Mesendoderm (in vitro differentiated cells): ENCODE measurements at regions not wholly inside any gene's neighbourhood (a gene's known extent, or its start where the extent isn't known, plus 50 kb on each side); places are given as distances from the start of the nearest gene placed in this dataset.
"Not testable (repeated sequence)": the region's sequence is repeated elsewhere in the genome, so short reads cannot be mapped to it uniquely, and the experiment has no call there.

ENCODE experiments used
- DNase-seq: peaks from one replicate; pipeline ENCODE4 v3.0.0; 2013
- H2AK5ac ChIP-seq: 2 replicates; pipeline ENCODE4 v1.6.1; 2013; ENCODE audit warnings: low read length, inconsistent platforms
- H2BK120ac ChIP-seq: 2 replicates; pipeline ENCODE4 v1.6.1; 2013; ENCODE audit warnings: low read depth, mild to moderate bottlenecking, low read length, moderate library complexity, mixed read lengths
- H2BK15ac ChIP-seq: replicated peaks from 2 replicates; pipeline ENCODE4 v1.6.1; 2013; ENCODE audit warnings: low read depth, mild to moderate bottlenecking, moderate library complexity
- H2BK5ac ChIP-seq: 2 replicates; pipeline ENCODE4 v1.6.1; 2013; ENCODE audit warnings: low read length, inconsistent platforms
- H3K18ac ChIP-seq: 2 replicates; pipeline ENCODE4 v1.6.1; 2013; ENCODE audit warnings: mild to moderate bottlenecking, low read length, mixed read lengths
- H3K23ac ChIP-seq: one replicate; pipeline ENCODE4 v1.6.1; 2013; ENCODE audit warnings: low read length
- H3K27ac ChIP-seq: 2 replicates; pipeline ENCODE4 v1.5.1; 2013; ENCODE audit warnings: low read depth, mild to moderate bottlenecking, inconsistent platforms, low read length, moderate library complexity
- H3K27me3 ChIP-seq: 2 replicates; pipeline ENCODE4 v1.6.1; 2013; ENCODE audit warnings: low read length, control low read depth, mild to moderate bottlenecking, inconsistent platforms; ENCODE audit not compliant: insufficient read depth, poor library complexity
- H3K36me3 ChIP-seq: 2 replicates; pipeline ENCODE4 v1.6.1; 2013; ENCODE audit warnings: low read length, inconsistent platforms; ENCODE audit not compliant: control insufficient read depth, insufficient read depth
- H3K4ac ChIP-seq: one replicate; pipeline ENCODE4 v1.6.1; 2013; ENCODE audit warnings: low read depth, mild to moderate bottlenecking, low read length, moderate library complexity
- H3K4me1 ChIP-seq: 2 replicates; pipeline ENCODE4 v1.6.1; 2013; ENCODE audit warnings: low read depth, low read length, inconsistent platforms; ENCODE audit not compliant: control insufficient read depth
- H3K4me2 ChIP-seq: 2 replicates; pipeline ENCODE4 v1.6.1; 2013; ENCODE audit warnings: low read length
- H3K4me3 ChIP-seq: 2 replicates; pipeline ENCODE4 v1.5.1; 2013; ENCODE audit warnings: mild to moderate bottlenecking, low read length
- H3K56ac ChIP-seq: one replicate; pipeline ENCODE4 v1.6.1; 2013; ENCODE audit warnings: low read length
- H3K79me1 ChIP-seq: 2 replicates; pipeline ENCODE4 v1.6.1; 2013; ENCODE audit warnings: low read length, inconsistent platforms
- H3K79me2 ChIP-seq: 2 replicates; pipeline ENCODE4 v1.6.1; 2013; ENCODE audit warnings: mild to moderate bottlenecking, low read length; ENCODE audit not compliant: control insufficient read depth, insufficient read depth
- H3K9ac ChIP-seq: 2 replicates; pipeline ENCODE4 v1.6.1; 2013; ENCODE audit warnings: low read length, inconsistent platforms
- H4K5ac ChIP-seq: one replicate; pipeline ENCODE4 v1.6.1; 2013; ENCODE audit warnings: low read length
- H4K8ac ChIP-seq: one replicate; pipeline ENCODE4 v1.6.1; 2013; ENCODE audit warnings: low read depth, mild to moderate bottlenecking, control low read depth, low read length, moderate library complexity
- WGBS: extraction: QIAGEN DNeasy Blood & Tissue Kit; methylation state at CpG from one replicate; pipeline ENCODE4 v1.1.7; 2013; ENCODE audit warnings: low lambda C conversion rate, missing lambda C conversion rate; ENCODE audit not compliant: insufficient coverage; ENCODE audit errors: extremely low coverage; 5-methylcytosine and 5-hydroxymethylcytosine counted together

GRCh38 chr15:45812200-45812599 lies 177.4 kb downstream of the SQOR start:
- Histone ChIP-seq H3K27me3 (no peaks in the 10 kb centered on the region), H4K8ac (no peak overlapping the region), H3K18ac (no peak overlapping the region), H3K4ac (no peak overlapping the region), H3K27ac (no peak overlapping the region), H3K23ac (no peak overlapping the region), H3K79me1 (no peaks in the 10 kb centered on the region), H3K4me1 (no peaks in the 10 kb centered on the region), H3K56ac (no peak overlapping the region), H3K4me2 (no peak overlapping the region), H2BK5ac (no peak overlapping the region), H3K79me2 (no peaks in the 10 kb centered on the region), H4K5ac (no peak overlapping the region), H3K4me3 (no peak overlapping the region), H3K36me3 (no peaks in the 10 kb centered on the region), H2AK5ac (no peak overlapping the region), H3K9ac (no peak overlapping the region), H2BK15ac (no peak overlapping the region), H2BK120ac (no peak overlapping the region)
- WGBS, result no CpG with 5 or more reads among the region's 4 CpGs
- DNase-seq, result peak; percentile 42

DNA sequence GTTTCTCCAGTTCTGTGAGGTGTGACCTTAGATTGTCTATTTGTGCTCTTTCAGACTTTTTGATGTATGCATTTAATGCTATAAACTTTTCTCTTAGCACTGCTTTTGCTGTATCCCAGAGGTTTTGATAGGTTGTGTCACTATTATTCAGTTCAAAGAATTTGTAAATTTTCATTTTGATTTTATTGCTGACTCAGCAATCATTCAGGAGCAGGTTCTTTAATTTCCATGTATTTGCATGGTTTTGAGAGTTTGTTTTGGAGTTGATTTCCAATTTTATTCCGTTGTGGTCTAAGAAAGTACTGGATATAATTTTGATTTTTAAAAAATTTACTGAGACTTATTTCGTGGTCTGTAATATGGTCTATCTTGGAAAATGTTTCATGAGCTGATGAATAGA lies 182.7 kb downstream of the SQOR start:
- H3K27me3 ChIP-seq, H3K27ac ChIP-seq, H3K79me2 ChIP-seq, H2BK15ac ChIP-seq, H3K18ac ChIP-seq, H3K36me3 ChIP-seq, H3K56ac ChIP-seq, H3K79me1 ChIP-seq, H3K9ac ChIP-seq, H3K4me3 ChIP-seq, H2BK120ac ChIP-seq, H3K23ac ChIP-seq, H2BK5ac ChIP-seq, H3K4ac ChIP-seq, H3K4me1 ChIP-seq, H4K8ac ChIP-seq, H3K4me2 ChIP-seq, DNase-seq, H4K5ac ChIP-seq, H2AK5ac ChIP-seq: not testable (repeated sequence)
- no CpG with 5 or more reads among the region's 2 CpGs for WGBS

DNA sequence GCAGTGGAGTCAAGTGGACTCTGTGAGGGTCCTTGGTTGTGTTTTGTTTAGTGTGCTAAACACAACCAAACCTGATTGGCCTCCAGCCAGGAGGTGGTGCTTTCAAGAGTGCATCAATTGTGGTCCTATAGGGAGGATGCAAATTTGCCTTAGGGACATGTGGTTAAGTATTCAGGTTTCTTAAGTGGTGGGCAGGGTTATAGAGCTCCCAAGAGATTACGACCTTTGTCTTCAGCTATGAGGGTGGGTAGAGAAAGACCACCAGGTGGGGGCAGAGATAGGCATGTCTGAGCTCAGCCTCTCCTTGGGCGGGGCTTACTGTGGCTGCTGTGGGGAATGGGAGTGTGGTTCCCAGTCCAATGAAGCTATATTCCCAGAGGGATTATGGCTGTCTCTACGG lies 186.6 kb downstream of the SQOR start:
- Histone ChIP-seq H3K4me1 (no peaks in the 10 kb centered on the region), H3K18ac (no peak overlapping the region), H3K79me1 (no peaks in the 10 kb centered on the region), H3K79me2 (no peaks in the 10 kb centered on the region), H4K5ac (no peak overlapping the region), H3K27me3 (no peaks in the 10 kb centered on the region), H3K4me3 (no peak overlapping the region), H3K36me3 (no peaks in the 10 kb centered on the region), H3K9ac (no peak overlapping the region), H3K4me2 (no peak overlapping the region), H2AK5ac (no peak overlapping the region), H3K56ac (no peak overlapping the region), H3K4ac (no peak overlapping the region), H3K27ac (no peak overlapping the region), H2BK120ac (no peak overlapping the region), H2BK5ac (no peak overlapping the region), H3K23ac (no peak overlapping the region), H2BK15ac (no peak overlapping the region), H4K8ac (no peak overlapping the region)
- peak; percentile 44 for DNase-seq
- WGBS, result no CpG with 5 or more reads among the region's 3 CpGs

- not testable (repeated sequence) for H3K27me3 ChIP-seq, H3K4me2 ChIP-seq
- no CpG with 5 or more reads among the region's 4 CpGs for WGBS
Measured at GRCh38 chr15:45822968-45823367, 188.1 kb downstream of the SQOR start.

GRCh38 chr15:45827275-45827674 lies 192.4 kb downstream of the SQOR start:
- Histone ChIP-seq H3K36me3 (no peaks in the 10 kb centered on the region), H3K4me3 (no peak overlapping the region), H3K4me2 (no peak overlapping the region), H3K4me1 (no peaks in the 10 kb centered on the region), H4K5ac (no peak overlapping the region), H3K4ac (no peak overlapping the region), H3K18ac (no peak overlapping the region), H3K79me2 (no peaks in the 10 kb centered on the region), H4K8ac (no peak overlapping the region), H3K9ac (no peak overlapping the region), H2BK120ac (no peak overlapping the region), H3K56ac (no peak overlapping the region), H3K27ac (no peak overlapping the region), H2BK15ac (no peak overlapping the region), H3K79me1 (no peaks in the 10 kb centered on the region), H2AK5ac (no peak overlapping the region), H2BK5ac (no peak overlapping the region), H3K27me3 (no peaks in the 10 kb centered on the region), H3K23ac (no peak overlapping the region)
- no CpG with 5 or more reads among the region's 4 CpGs for WGBS
- no peak for DNase-seq

More at GRCh38 chr15:45822968-45823367, 188.1 kb downstream of the SQOR start:
- H3K79me1 ChIP-seq, H2BK15ac ChIP-seq, H3K18ac ChIP-seq, H3K56ac ChIP-seq, H3K4me3 ChIP-seq, H4K5ac ChIP-seq, H3K23ac ChIP-seq, H3K4me1 ChIP-seq, H3K79me2 ChIP-seq, H3K27ac ChIP-seq, DNase-seq, H2BK5ac ChIP-seq, H2BK120ac ChIP-seq, H3K9ac ChIP-seq, H3K4ac ChIP-seq, H2AK5ac ChIP-seq, H3K36me3 ChIP-seq, H4K8ac ChIP-seq: not testable (repeated sequence)

DNA sequence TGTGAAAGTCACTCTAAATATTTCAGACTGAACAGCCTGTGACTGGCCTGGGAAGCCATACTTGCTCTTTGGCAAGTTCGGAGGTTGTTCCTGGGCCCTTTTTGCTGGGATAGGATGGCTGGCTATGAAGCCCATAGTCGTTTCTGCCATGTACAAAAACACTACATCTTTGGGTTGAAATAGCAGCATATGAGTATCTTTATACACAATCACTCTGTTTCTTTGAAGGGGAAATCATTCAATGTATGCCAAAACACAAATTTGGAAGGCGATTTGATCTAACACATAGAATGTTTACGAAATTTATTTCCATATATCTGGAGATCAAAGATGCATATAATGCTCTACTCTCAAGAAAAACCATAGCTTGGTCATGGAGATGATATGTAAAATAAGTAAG lies 192.9 kb downstream of the SQOR start:
- Histone ChIP-seq H3K79me1 (no peaks in the 10 kb centered on the region), H3K4ac (no peak overlapping the region), H4K5ac (no peak overlapping the region), H3K23ac (no peak overlapping the region), H2BK5ac (no peak overlapping the region), H3K79me2 (no peaks in the 10 kb centered on the region), H3K4me1 (no peaks in the 10 kb centered on the region), H3K18ac (no peak overlapping the region), H2BK15ac (no peak overlapping the region), H3K9ac (no peak overlapping the region), H2AK5ac (no peak overlapping the region), H3K56ac (no peak overlapping the region), H3K27ac (no peak overlapping the region), H4K8ac (no peak overlapping the region), H3K36me3 (no peaks in the 10 kb centered on the region), H2BK120ac (no peak overlapping the region), H3K27me3 (no peaks in the 10 kb centered on the region), H3K4me2 (no peak overlapping the region), H3K4me3 (no peak overlapping the region)
- no CpG with 5 or more reads among the region's 4 CpGs for WGBS
- no peak for DNase-seq
